ENCODE measurements at regions not wholly inside any gene's neighbourhood (a gene's known extent, or its start where the extent isn't known, plus 50 kb on each side); places are given as distances from the start of the nearest gene placed in this dataset.

- TF ChIP-seq CXXC5 (CRISPR knock-in tag; IDR thresholded peaks at IDR 0.05) (no peak), KDM1A (IDR thresholded peaks at IDR 0.05) (no peak), POLR2A (conservative IDR thresholded peaks at IDR 0.05) (no peak), EZH2 (IDR thresholded peaks at IDR 0.05; ENCODE audit: borderline replicate concordance, low read depth, low read length) (no peak), CTCF (IDR thresholded peaks at IDR 0.05 in 2 of 3, conservative IDR thresholded peaks at IDR 0.05 in 1 of 3; ENCODE audit: insufficient read depth in 2 of 3, low read depth in 1 of 3, low read length in 3 of 3) (no peak), U2AF2 (optimal IDR thresholded peaks at IDR 0.05; ENCODE audit: low read depth, low read length) (no peak), ZNF384 (IDR thresholded peaks at IDR 0.05; ENCODE audit: low read depth, low read length) (no peak), RBBP5 (IDR thresholded peaks at IDR 0.05; ENCODE audit: borderline replicate concordance, insufficient read depth, low read length, poor library complexity, severe bottlenecking) (no peak), CEBPB (tag; IDR thresholded peaks at IDR 0.05) (no peak)
Observed at GRCh38 chr4:170256807-170257206, 167.1 kb upstream of the AADAT start.

Data from K562 (cell line).